SK-N-SH treated with all-trans-retinoic acid at 6 μM for 48 hours (cell line): ENCODE measurements at regions not wholly inside any gene's neighbourhood (a gene's known extent, or its start where the extent isn't known, plus 50 kb on each side); places are given as distances from the start of the nearest gene placed in this dataset.

ENCODE experiments used
- ATAC-seq: fragments of 200-7000 bp; cut with Tn5 transposase; 3 replicates; pipeline ENCODE4 v1.9.1; 2020; ENCODE audit warnings: mild to moderate bottlenecking, moderate library complexity
- ARNTL ChIP-seq: fragments of 450-650 bp; formaldehyde crosslinking; IDR thresholded peaks from 2 replicates; pipeline ENCODE4 v1.5.0; 2020; ENCODE audit warnings: low read depth, mild to moderate bottlenecking, moderate library complexity, borderline replicate concordance
- CSDC2 ChIP-seq: fragments of 250-450 bp; sonication (Bioruptor Pico); IDR thresholded peaks from 2 replicates; pipeline ENCODE4 v1.5.0; 2020; ENCODE audit warnings: mild to moderate bottlenecking, moderate library complexity
- ESRRG ChIP-seq: fragments of 250-450 bp; sonication (Bioruptor Pico); IDR thresholded peaks from 2 replicates; pipeline ENCODE4 v1.6.1; 2021; ENCODE audit warnings: mild to moderate bottlenecking
- GLIS3 ChIP-seq: fragments of 250-450 bp; sonication (Bioruptor Pico); IDR thresholded peaks from 2 replicates; pipeline ENCODE4 v1.5.0; 2020; ENCODE audit warnings: mild to moderate bottlenecking, moderate library complexity
- ISL1 ChIP-seq: fragments of 250-450 bp; sonication (Bioruptor Pico); IDR thresholded peaks from 2 replicates; pipeline ENCODE4 v2.1.2; 2022; ENCODE audit warnings: mild to moderate bottlenecking, moderate library complexity
- PATZ1 ChIP-seq: fragments of 250-450 bp; sonication (Bioruptor Pico); IDR thresholded peaks from 2 replicates; pipeline ENCODE4 v1.8.0; 2020; ENCODE audit warnings: mild to moderate bottlenecking, moderate library complexity, borderline replicate concordance
- PPARA ChIP-seq: fragments of 250-450 bp; sonication (Bioruptor Pico); IDR thresholded peaks from 2 replicates; pipeline ENCODE4 v1.5.0; 2020; ENCODE audit warnings: mild to moderate bottlenecking, borderline replicate concordance
- RARB ChIP-seq: fragments of 250-450 bp; sonication (Bioruptor Pico); IDR thresholded peaks from 2 replicates; pipeline ENCODE4 v1.8.0; 2021; ENCODE audit warnings: mild to moderate bottlenecking, moderate library complexity
- SNAI2 ChIP-seq: fragments of 250-450 bp; sonication (Bioruptor Pico); IDR thresholded peaks from 2 replicates; pipeline ENCODE4 v1.5.0; 2020; ENCODE audit warnings: mild to moderate bottlenecking, moderate library complexity
- TCF4 ChIP-seq: fragments of 250-450 bp; sonication (Bioruptor Pico); IDR thresholded peaks from 2 replicates; pipeline ENCODE4 v1.8.0; 2021; ENCODE audit warnings: mild to moderate bottlenecking, moderate library complexity, borderline replicate concordance
- TOX ChIP-seq: fragments of 250-450 bp; sonication (Bioruptor Pico); IDR thresholded peaks from 2 replicates; pipeline ENCODE4 v1.8.0; 2021; ENCODE audit warnings: mild to moderate bottlenecking, moderate library complexity, borderline replicate concordance
- TSHZ2 ChIP-seq: fragments of 250-450 bp; sonication (Bioruptor Pico); IDR thresholded peaks from 2 replicates; pipeline ENCODE4 v1.5.0; 2020; ENCODE audit warnings: mild to moderate bottlenecking, moderate library complexity
- ZC3H10 ChIP-seq: fragments of 250-450 bp; sonication (Bioruptor Pico); IDR thresholded peaks from 2 replicates; pipeline ENCODE4 v1.5.1; 2021; ENCODE audit warnings: mild to moderate bottlenecking, moderate library complexity
- ZFP3 ChIP-seq: fragments of 250-450 bp; sonication (Bioruptor Pico); IDR thresholded peaks from 2 replicates; pipeline ENCODE4 v1.5.0; 2020; ENCODE audit warnings: mild to moderate bottlenecking, moderate library complexity
- ZFP30 ChIP-seq: fragments of 450-650 bp; formaldehyde crosslinking; IDR thresholded peaks from 2 replicates; pipeline ENCODE4 v1.5.0; 2022; ENCODE audit warnings: mild to moderate bottlenecking, moderate library complexity
- ZNF565 ChIP-seq: fragments of 450-650 bp; formaldehyde crosslinking; conservative IDR thresholded peaks from 2 replicates; pipeline ENCODE4 v1.5.0; 2020; ENCODE audit warnings: low read depth, mild to moderate bottlenecking, moderate library complexity
- ZNF70 ChIP-seq: fragments of 450-650 bp; formaldehyde crosslinking; IDR thresholded peaks from 2 replicates; pipeline ENCODE4 v1.5.0; 2020; ENCODE audit warnings: mild to moderate bottlenecking, moderate library complexity
- ZNF8 ChIP-seq: fragments of 450-650 bp; formaldehyde crosslinking; IDR thresholded peaks from 2 replicates; pipeline ENCODE4 v1.5.0; 2020; ENCODE audit warnings: mild to moderate bottlenecking, moderate library complexity

- no peak for ATAC-seq
- TF ChIP-seq ESRRG (CRISPR knock-in tag) (no peak), PPARA (no peak), TOX (CRISPR knock-in tag) (no peak), PATZ1 (CRISPR knock-in tag) (no peak), ZNF565 (CRISPR knock-in tag) (no peak), GLIS3 (CRISPR knock-in tag) (no peak)
Measured at GRCh38 chr7:49287653-49288052, 363.3 kb downstream of the CDC14C start.

GRCh38 chr7:49294611-49295010 is 370.3 kb downstream of the CDC14C start:
- no peak for ATAC-seq
- TF ChIP-seq RARB (no peak), ZNF70 (CRISPR knock-in tag) (no peak), TCF4 (CRISPR knock-in tag) (no peak), ZNF8 (no peak), ZNF565 (CRISPR knock-in tag) (no peak), ISL1 (CRISPR knock-in tag) (no peak), ZFP3 (CRISPR knock-in tag) (no peak)

GRCh38 chr7:49295146-49295545 is 370.8 kb downstream of the CDC14C start:
- ATAC-seq: no peak
- TF ChIP-seq CSDC2 (CRISPR knock-in tag): no peak
- no peak for TF ChIP-seq PPARA
- TF ChIP-seq ISL1 (CRISPR knock-in tag): no peak
- TF ChIP-seq ZFP3 (CRISPR knock-in tag): no peak
- no peak for TF ChIP-seq TOX (CRISPR knock-in tag)
- no peak for TF ChIP-seq ZNF70 (CRISPR knock-in tag)
- TF ChIP-seq ESRRG (CRISPR knock-in tag): no peak
- TF ChIP-seq SNAI2 (CRISPR knock-in tag): no peak
- TF ChIP-seq ZNF8: no peak
- TF ChIP-seq ZNF565 (CRISPR knock-in tag): no peak
- TF ChIP-seq ARNTL (CRISPR knock-in tag): no peak
- no peak for TF ChIP-seq TSHZ2 (CRISPR knock-in tag)
- TF ChIP-seq RARB: no peak
- TF ChIP-seq TCF4 (CRISPR knock-in tag): no peak

GRCh38 chr7:49297958-49298357 is 373.6 kb downstream of the CDC14C start:
- no peak for ATAC-seq
- TF ChIP-seq ISL1 (CRISPR knock-in tag) (no peak), ZNF565 (CRISPR knock-in tag) (no peak), RARB (no peak)

- TF ChIP-seq ZNF8 (no peak), ZC3H10 (CRISPR knock-in tag) (no peak)
- no peak for ATAC-seq
Measured at GRCh38 chr7:49308787-49309186, 384.4 kb downstream of the CDC14C start.

GRCh38 chr7:49320083-49320482 is 395.7 kb downstream of the CDC14C start:
- TF ChIP-seq PATZ1 (CRISPR knock-in tag) (no peak), ISL1 (CRISPR knock-in tag) (no peak), RARB (no peak), ZFP30 (CRISPR knock-in tag) (no peak), TOX (CRISPR knock-in tag) (no peak)
- ATAC-seq: no peak
